ENCODE measurements at regions not wholly inside any gene's neighbourhood (a gene's known extent, or its start where the extent isn't known, plus 50 kb on each side); places are given as distances from the start of the nearest gene placed in this dataset.

DNA sequence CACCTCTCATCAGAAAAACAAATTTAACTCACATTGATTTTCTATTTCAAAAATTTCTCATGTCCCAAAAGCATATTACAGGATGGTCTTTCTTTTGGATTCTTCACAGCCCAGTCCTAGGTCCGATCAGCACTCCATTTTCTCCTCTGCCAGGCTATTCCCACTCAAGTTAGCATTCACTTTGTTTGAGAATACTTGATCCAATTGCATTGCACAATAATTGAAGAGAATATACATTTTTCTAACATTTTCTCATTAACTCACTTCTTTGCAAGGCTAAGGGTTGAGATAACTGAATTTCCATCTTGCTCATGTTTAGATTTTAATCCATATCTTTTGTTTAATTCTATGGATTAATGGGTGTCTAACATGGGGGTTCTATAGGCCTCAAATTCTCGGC, 716.1 kb downstream of the QKI start:
- no peak for DNase-seq

- DNase-seq, result peak; percentile 80
Observed at GRCh38 chr6:164130151-164130550, 715.6 kb downstream of the QKI start.

- DNase-seq, result no peak
Observed at GRCh38 chr6:164129218-164129617, 714.7 kb downstream of the QKI start.

DNA sequence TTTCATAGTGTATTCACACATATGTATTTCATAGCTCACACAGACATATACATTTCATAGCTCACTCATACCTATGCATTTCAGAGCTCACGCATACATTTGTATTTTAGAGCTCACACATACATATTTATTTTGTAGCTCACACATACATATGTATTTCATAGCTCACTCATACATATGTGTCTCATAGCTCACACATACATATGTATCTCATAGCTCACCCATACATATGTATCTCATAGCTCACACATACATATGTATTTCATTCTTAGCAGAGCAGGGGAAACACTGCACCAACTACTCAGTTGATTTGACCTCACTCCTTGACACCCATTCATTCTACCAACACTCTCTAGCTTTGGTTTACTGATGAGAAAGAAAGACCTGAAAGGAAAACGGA, 713.6 kb downstream of the QKI start:
- no peak for DNase-seq

- no peak for DNase-seq
Observed at GRCh38 chr6:164124986-164125385, 710.5 kb downstream of the QKI start.

DNA sequence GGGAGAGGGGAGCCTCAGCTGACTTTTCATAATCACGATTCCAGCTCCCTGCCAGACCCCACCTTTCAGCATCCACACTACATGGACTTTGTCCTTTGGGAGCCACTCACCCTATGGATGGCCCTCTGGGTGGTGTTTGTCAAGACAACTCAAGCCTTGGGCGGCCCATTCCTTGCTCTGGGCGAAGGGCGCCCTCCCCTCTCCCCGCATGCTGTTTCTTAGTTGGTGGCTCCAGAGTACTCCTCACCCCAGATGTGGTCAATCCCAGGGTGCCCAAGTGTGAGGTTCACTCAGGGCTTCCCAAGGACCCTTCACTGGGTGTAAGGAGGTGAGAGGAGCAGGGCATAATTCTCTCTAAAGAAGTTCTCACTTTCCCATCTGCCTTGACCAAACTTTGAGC, 710.0 kb downstream of the QKI start:
- no peak for DNase-seq

DNA sequence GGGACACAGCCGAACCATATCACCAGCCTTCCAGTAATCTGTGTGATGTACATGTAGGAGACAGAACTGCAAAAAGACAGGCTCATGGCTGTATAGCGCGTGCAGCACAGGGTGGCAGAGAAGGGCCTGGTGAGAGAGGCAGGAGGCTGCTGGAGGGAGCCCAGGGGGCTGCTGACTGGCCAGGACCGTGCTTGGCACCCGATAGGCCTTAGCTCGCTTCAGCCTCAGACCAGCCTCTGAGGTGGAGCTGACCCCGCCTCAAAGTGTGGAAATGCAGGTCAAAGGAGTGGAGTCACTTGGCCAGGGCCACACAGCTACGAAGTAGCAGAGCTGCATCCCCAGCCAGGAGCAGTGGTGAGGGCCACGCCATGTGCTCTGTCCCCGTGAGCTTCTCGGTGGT, 707.6 kb downstream of the QKI start:
- DNase-seq, result no peak

DNA sequence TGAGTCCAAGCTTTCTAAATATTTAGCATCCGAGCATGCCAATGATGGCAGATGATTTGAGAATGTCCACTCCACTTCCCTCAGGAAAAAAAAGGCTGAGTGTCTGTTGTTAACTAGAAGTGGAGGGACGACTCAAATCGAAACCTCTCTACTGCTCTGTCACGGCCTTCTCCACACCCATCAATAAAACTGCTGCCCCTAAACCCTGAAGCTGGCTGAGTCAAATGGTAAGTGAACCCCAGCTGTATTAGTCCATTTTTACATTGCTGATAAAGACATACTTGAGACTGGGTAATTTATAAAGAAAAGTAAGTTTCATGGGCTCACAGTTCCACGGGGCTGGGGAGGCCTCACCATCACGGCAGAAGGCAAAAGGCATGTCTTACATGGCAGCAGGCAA, 707.0 kb downstream of the QKI start:
- DNase-seq, result no peak

DNA sequence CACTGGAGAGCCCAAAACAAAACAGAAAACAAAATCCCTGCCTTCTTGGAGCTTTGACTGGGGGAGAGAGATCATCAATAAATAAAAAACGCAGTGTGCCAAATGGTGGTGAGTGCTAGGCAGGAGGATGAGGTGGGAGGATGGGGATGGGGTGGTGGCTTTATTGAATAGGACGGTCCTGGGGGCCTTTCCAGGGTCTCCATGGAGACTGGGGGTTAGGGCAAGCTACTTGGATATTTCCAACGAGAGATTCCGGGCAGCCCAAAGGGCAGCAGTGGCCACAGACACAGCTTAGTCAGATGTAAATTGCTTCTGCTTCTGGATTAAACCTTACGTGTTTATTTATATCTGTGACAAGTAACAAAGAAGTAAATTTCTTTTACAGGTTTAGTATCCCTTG, 700.1 kb downstream of the QKI start:
- DNase-seq, result no peak

DNA sequence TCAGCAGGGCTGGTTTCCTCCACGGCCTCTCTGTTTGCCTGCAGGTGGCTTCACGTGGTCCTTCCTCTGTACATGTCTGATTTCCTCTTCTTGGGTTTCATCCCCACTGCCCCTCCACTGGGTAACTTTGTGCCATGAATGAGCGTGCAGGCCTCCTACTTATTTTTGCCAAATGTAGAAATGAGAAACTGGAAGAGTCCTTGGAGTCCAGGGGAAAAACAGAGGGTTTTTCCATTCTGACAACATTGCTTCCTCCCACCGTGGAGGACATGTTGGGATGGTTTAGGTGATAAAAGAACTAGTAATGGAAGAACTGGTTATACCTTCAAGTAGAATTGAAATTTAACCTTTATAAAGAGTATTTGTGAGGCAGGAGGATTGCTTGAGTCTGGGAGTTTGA, 699.5 kb downstream of the QKI start:
- no peak for DNase-seq

- DNase-seq, result no peak
Observed at GRCh38 chr6:164113637-164114036, 699.1 kb downstream of the QKI start.

DNA sequence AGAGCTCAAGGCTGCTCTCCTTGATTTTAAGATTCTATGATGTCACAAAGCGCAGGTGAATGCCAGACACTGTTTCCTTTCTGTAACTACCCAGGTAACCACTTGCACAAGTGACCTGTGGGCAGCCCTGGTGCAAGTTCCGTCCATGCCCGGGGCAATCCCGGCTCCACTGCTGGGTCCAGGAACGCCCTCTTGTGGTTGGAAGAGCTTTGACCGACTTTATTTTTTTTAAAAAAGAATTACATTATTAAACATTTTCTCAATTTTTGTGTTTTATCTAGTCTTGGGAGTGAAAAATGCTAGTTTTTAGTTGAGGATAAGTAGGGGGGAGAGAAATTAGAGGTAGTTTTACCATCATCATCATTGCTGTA, 695.2 kb downstream of the QKI start:
- DNase-seq, result no peak

DNA sequence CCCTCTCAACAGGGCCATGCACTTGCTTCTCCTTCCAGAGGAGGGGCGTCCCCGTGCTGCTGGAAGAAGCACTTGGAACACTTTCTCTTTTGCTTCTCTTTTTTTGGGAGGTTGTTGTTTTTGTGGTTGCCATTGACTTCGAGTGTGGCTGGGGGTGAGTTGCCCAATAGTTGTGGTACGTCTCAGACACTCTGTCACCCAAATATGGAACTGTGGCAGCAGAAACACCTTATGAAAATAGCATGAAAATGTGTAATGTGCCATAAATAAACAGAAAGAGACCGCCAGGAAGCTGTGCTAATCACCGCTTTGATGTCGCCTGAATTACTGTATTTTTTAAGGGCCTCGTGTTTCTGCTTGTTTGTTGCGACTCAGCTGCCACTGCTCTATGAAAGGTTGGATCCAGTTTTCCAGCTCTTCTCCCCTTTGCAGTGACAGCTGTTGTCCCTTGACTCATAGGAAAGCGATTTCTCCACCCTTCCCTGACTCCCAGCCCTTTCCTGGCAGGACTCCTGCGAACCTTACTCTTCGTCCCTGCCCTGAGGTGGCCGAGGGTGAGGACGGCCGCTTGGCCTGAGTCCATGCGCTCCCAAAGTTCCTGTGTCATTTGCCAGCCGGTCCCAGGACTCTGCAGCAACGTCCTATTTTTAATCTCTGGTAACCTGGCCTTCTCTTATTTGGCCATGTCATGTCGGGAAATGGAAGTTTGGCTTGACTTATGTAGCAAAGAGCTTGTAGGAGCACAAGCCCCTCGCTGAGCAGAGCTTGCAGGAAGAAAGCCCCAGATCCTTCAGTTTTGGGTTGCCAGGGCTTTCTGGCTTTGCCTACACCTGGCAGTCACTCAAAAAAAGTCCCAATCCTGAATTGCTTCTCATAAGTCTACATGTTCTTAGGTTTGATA, 694.6 kb downstream of the QKI start:
- no peak for DNase-seq

- no peak for DNase-seq
Observed at GRCh38 chr6:164108092-164108491, 693.6 kb downstream of the QKI start.

- DNase-seq, result no peak
Observed at GRCh38 chr6:164107297-164107995, 692.9 kb downstream of the QKI start.

DNA sequence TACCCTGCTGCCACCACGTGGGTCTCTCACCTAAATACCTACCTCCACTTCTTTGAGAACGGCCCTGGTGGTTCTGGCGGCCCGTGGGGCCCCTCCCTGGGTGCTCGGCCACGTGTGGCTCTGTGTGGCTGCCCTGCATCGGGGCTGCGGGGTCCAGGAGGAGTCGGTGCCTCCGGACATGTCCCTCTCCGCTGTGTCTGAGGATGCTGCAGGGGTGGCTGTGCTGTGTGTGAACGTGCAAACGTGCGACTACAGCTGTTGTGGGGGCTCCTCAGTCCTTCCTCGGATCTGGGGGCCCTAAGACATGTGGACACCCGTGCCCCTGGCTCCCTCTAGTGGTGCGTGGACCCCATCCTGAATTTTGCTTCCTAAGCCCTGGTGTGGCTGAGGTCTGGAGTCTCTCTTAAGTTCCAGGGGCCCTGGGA, 691.8 kb downstream of the QKI start:
- no peak for DNase-seq

DNA sequence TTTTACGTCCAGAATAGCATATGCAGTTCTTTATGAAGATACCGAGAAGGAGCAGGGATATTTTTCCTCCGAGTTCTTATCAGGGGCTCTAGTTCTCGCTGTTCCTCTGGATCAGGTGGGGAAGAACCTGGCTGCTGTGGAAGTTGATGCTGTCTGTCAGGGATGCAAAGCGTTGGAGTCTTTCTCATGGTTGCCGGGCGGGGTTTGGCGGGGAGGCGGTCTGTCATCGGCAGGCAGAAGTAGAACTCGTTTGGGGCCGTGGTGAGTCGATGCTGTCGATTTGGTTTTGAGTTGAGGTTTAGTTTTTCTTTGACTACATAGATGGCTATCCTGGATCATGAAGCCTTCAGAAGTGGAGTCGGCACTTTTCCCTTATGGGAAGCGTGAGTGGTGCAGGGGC, 691.2 kb downstream of the QKI start:
- DNase-seq, result no peak

DNA sequence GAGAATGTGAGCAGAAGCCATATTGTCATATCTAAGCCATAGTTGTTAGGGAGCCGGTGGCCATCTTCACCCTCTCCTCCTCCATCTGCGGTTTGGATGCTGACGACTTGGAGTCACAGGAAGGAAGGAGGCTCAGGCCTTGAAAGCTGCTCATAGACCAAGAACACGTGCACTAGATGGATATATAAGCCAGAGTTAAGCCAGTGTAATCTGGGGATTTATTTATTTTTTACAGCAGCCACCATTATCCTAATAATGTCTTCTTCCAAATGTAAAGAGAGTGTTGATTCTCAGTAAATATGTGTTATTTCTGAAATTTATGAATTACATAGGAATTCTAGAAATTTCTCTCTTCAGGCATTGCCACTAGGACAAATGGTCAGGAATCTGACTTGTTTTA, 689.9 kb downstream of the QKI start:
- no peak for DNase-seq

DNA sequence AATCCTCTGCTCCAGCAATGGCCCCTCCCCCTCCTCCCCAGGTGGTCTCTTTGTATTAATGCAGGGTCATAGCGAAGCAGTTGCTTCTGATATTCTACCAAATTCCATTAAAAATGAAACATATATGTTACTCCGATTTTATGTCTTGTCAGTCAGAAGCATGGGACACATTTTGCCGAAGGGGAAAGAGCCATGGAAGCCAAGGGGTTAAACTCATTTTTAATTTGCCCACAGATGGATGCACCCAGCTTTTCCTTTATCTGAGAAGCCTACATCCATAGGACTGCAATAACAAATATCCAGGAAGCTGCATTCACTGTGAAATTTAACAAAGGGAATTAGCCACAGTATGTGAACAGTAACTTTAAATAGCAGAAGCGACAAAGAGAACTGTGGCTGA, 688.2 kb downstream of the QKI start:
- no peak for DNase-seq

GRCh38 chr6:164101859-164102258, 687.3 kb downstream of the QKI start:
- DNase-seq, result no peak

DNA sequence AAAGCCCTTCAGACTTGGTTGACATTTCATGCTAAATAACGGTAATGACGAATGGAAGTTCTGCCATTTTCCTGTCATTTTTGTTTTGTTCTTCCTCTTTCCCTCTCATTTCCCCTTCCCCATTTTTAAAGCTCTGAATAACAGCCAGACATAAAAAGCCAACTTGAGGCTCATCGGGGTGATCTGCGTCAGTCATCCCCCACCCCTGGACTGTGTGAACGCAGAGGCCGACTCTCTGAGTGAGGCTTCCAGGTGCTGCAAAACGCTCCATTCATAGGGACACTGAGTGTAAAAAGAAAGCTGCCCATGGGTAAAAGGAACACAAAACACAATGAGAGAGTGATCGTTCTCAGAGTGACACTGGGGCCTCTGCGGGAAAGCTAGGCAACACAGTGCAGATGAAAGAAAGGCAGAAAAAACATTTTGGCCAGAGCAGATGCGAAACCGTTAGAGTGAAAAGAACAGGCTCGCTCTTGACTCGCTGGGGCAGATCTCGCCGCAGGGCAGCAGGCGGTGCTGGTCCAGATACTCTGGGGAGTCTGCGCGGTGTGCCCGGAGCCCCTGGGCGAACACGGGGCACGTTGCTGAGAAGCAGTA, 684.8 kb downstream of the QKI start:
- no peak for DNase-seq

DNA sequence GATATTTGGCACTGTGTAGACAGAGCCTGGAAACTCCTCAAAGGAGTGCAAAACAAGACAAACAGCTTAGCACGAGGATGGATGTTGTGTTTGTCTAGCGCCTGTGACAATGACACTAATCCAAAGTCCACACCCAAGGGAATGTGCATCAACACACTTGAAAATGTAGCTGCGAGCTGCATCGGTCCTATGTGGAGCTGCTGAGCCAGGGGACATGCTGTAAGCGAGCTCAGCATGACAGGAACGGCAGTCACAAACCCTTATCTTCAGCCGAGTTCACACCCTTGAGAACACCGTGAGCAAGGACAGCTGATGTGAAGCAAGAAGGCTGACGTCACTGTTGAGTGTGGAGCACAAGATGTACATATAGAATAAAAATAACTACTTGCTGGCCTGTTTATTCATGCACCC, 684.3 kb downstream of the QKI start:
- DNase-seq, result no peak

- DNase-seq, result no peak
Observed at GRCh38 chr6:164097551-164098398, 683.3 kb downstream of the QKI start.
